Liver (tissue), 8 donors: ENCODE measurements at regions not wholly inside any gene's neighbourhood (a gene's known extent, or its start where the extent isn't known, plus 50 kb on each side); places are given as distances from the start of the nearest gene placed in this dataset.

Source experiments
- DNase-seq: peaks from one replicate; pipeline ENCODE4 v3.0.0-alpha.2; 2017; ENCODE audit warnings: low spot score
- H3K27ac ChIP-seq, 2 donors: one replicate each; pipeline ENCODE4 v1.7.0; 2013; ENCODE audit warnings: inconsistent platforms in 2 of 2, low read length in 2 of 2, control low read depth in 1 of 2, low read depth in 1 of 2, mild to moderate bottlenecking in 1 of 2
- H3K27me3 ChIP-seq, 4 donors: one replicate each; pipeline versions ENCODE4 v1.6.1 to v1.7.0; 2013; ENCODE audit warnings: low read length in 3 of 4, inconsistent platforms in 1 of 4, mild to moderate bottlenecking in 1 of 4, moderate library complexity in 1 of 4; ENCODE audit not compliant: control insufficient read depth in 4 of 4, insufficient read depth in 4 of 4
- H3K36me3 ChIP-seq, 4 donors: one replicate each; pipeline versions ENCODE4 v1.6.1 to v1.7.0; 2013; ENCODE audit warnings: low read length in 3 of 4, mild to moderate bottlenecking in 3 of 4, low read depth in 1 of 4, moderate library complexity in 1 of 4; ENCODE audit not compliant: control insufficient read depth in 4 of 4, insufficient read depth in 3 of 4
- H3K4me1 ChIP-seq, 4 donors: one replicate each; pipeline versions ENCODE4 v1.6.1 to v1.7.0; 2013; ENCODE audit warnings: low read length in 3 of 4, mild to moderate bottlenecking in 3 of 4, moderate library complexity in 1 of 4; ENCODE audit not compliant: control insufficient read depth in 4 of 4, insufficient read depth in 4 of 4
- H3K4me3 ChIP-seq, 3 donors: one replicate each; pipeline versions ENCODE4 v1.6.1 to v1.7.0; 2013; ENCODE audit warnings: low read length in 3 of 3, control low read depth in 1 of 3, low read depth in 1 of 3, mild to moderate bottlenecking in 1 of 3
- H3K9ac ChIP-seq, 2 donors: one replicate each; pipeline ENCODE4 v1.7.0; 2013; ENCODE audit warnings: low read length in 2 of 2, mild to moderate bottlenecking in 2 of 2, moderate library complexity in 2 of 2, control low read depth in 1 of 2, low read depth in 1 of 2
- H3K9me3 ChIP-seq, 4 donors: one replicate each; pipeline versions ENCODE4 v1.6.1 to v1.7.0; 2013; ENCODE audit warnings: low read length in 3 of 4; ENCODE audit not compliant: control insufficient read depth in 4 of 4
- ATF3 ChIP-seq: IDR thresholded peaks from 2 replicates; pipeline ENCODE4 v1.6.1; 2016; ENCODE audit warnings: antibody characterized with exemption
- CTCF ChIP-seq: fragments of 150-350 bp; IDR thresholded peaks from 2 replicates; pipeline ENCODE4 v1.5.1; 2017; ENCODE audit warnings: improper control_type of control experiment, low read depth, low read length; ENCODE audit not compliant: missing input control
- EGR1 ChIP-seq, 2 donors: IDR thresholded peaks; 2 replicates each; pipeline ENCODE4 v1.6.1; 2016 to 2018; ENCODE audit warnings: antibody characterized with exemption in 2 of 2, low read depth in 2 of 2
- FOXA1 ChIP-seq: IDR thresholded peaks from 2 replicates; pipeline ENCODE4 v1.6.1; 2016; ENCODE audit warnings: antibody characterized with exemption
- FOXA2 ChIP-seq: IDR thresholded peaks from 2 replicates; pipeline ENCODE4 v1.6.1; 2016; ENCODE audit warnings: antibody characterized with exemption
- HNF4A ChIP-seq, 2 donors: conservative IDR thresholded peaks; 2 replicates each; pipeline ENCODE4 v1.6.1; 2016; ENCODE audit warnings: antibody characterized with exemption in 2 of 2, mild to moderate bottlenecking in 2 of 2
- HNF4G ChIP-seq: IDR thresholded peaks from 2 replicates; pipeline ENCODE4 v1.6.1; 2016; ENCODE audit warnings: antibody characterized with exemption
- JUND ChIP-seq, 2 donors: IDR thresholded peaks; 2 replicates each; pipeline ENCODE4 v1.6.1; 2016; ENCODE audit warnings: antibody characterized with exemption in 2 of 2
- MAX ChIP-seq: IDR thresholded peaks from 2 replicates; pipeline ENCODE4 v1.6.1; 2016; ENCODE audit warnings: antibody characterized with exemption
- NR2F2 ChIP-seq: IDR thresholded peaks from 2 replicates; pipeline ENCODE4 v1.6.1; 2016; ENCODE audit warnings: antibody characterized with exemption
- RAD21 ChIP-seq, 2 donors: IDR thresholded peaks; 2 replicates each; pipeline ENCODE4 v1.6.1; 2016; ENCODE audit warnings: antibody characterized with exemption in 2 of 2, mild to moderate bottlenecking in 2 of 2
- REST ChIP-seq: IDR thresholded peaks from 2 replicates; pipeline ENCODE4 v1.6.1; 2016; ENCODE audit warnings: antibody characterized with exemption, mild to moderate bottlenecking
- RXRA ChIP-seq, 2 donors: IDR thresholded peaks; 2 replicates each; pipeline ENCODE4 v1.6.1; 2017 to 2018; ENCODE audit warnings: antibody characterized with exemption in 2 of 2, mild to moderate bottlenecking in 1 of 2
- SP1 ChIP-seq: IDR thresholded peaks from 2 replicates; pipeline ENCODE4 v1.6.1; 2018; ENCODE audit warnings: antibody characterized with exemption, mild to moderate bottlenecking
- TAF1 ChIP-seq: conservative IDR thresholded peaks from 2 replicates; pipeline ENCODE4 v1.6.1; 2016; ENCODE audit warnings: antibody characterized with exemption, mild to moderate bottlenecking
- YY1 ChIP-seq: IDR thresholded peaks from 2 replicates; pipeline ENCODE4 v1.6.1; 2016; ENCODE audit warnings: antibody characterized with exemption, mild to moderate bottlenecking
- ZBTB33 ChIP-seq: IDR thresholded peaks from 2 replicates; pipeline ENCODE4 v1.6.1; 2016; ENCODE audit warnings: antibody characterized with exemption
- WGBS: extraction: QIAGEN DNeasy Blood & Tissue Kit; methylation state at CpG from one replicate; pipeline ENCODE4 v1.1.7; 2013; 5-methylcytosine and 5-hydroxymethylcytosine counted together
- donor health status: healthy.
- donor health status: healthy.
- donor health status: healthy.
- donor health status: healthy.
- donor health status: healthy.

- Histone ChIP-seq H3K36me3 (no peaks in the 10 kb centered on the region), H3K9me3 (no peaks in the 10 kb centered on the region), H3K4me1 (no peaks in the 10 kb centered on the region), H3K9ac (no peak overlapping the region), H3K27ac (no peak overlapping the region), H3K27me3 (no peaks in the 10 kb centered on the region), H3K4me3 (no peak overlapping the region)
- DNase-seq: no peak
- 51% methylated on average over 3 of the region's 3 CpGs for WGBS
- TF ChIP-seq MAX: no peak
- TF ChIP-seq SP1: no peak
- TF ChIP-seq NR2F2: no peak
- TF ChIP-seq CTCF: no peak
- TF ChIP-seq TAF1: no peak
- TF ChIP-seq RXRA (IDR thresholded peaks at IDR 0.05): no peak
These were observed 306.2 kb upstream of the PUM3 start for GRCh38 chr9:3150074-3150473.

- no peak for DNase-seq
- Histone ChIP-seq H3K9me3 (no peaks in the 10 kb centered on the region), H3K4me1 (no peaks in the 10 kb centered on the region), H3K4me3 (no peak overlapping the region), H3K9ac (no peak overlapping the region), H3K27ac (no peak overlapping the region), H3K27me3 (no peaks in the 10 kb centered on the region), H3K36me3 (no peaks in the 10 kb centered on the region)
- 74% methylated on average over 10 of the region's 10 CpGs for WGBS
- TF ChIP-seq MAX: no peak
- no peak for TF ChIP-seq TAF1
- no peak for TF ChIP-seq REST
- TF ChIP-seq RXRA (IDR thresholded peaks at IDR 0.05): no peak
- TF ChIP-seq EGR1 (IDR thresholded peaks at IDR 0.05; ENCODE audit: low read depth in 2 of 2): no peak
- TF ChIP-seq JUND (IDR thresholded peaks at IDR 0.05): no peak
- no peak for TF ChIP-seq YY1
- no peak for TF ChIP-seq FOXA1
- TF ChIP-seq FOXA2: no peak
- TF ChIP-seq ATF3: no peak
- no peak for TF ChIP-seq NR2F2
- TF ChIP-seq HNF4A (conservative IDR thresholded peaks at IDR 0.05): no peak
- no peak for TF ChIP-seq CTCF
- no peak for TF ChIP-seq HNF4G
- no peak for TF ChIP-seq ZBTB33
- TF ChIP-seq RAD21 (IDR thresholded peaks at IDR 0.05): no peak
These were observed 294.6 kb upstream of the PUM3 start for GRCh38 chr9:3138231-3139229.
